Neural cell (in vitro differentiated cells): ENCODE measurements at regions not wholly inside any gene's neighbourhood (a gene's known extent, or its start where the extent isn't known, plus 50 kb on each side); places are given as distances from the start of the nearest gene placed in this dataset.

Experiments
- H2AFZ ChIP-seq: fragments of 200-600, 300-800 bp; sonication (generic), shearing (Covaris generic); 2 replicates; pipeline ENCODE4 v1.6.0; 2014; ENCODE audit warnings: low read depth, mild to moderate bottlenecking, antibody characterized with exemption, low read length, moderate library complexity
- H3F3A ChIP-seq: fragments of 200-600 bp; shearing (Covaris generic); 2 replicates; pipeline ENCODE4 v1.6.1; 2016; ENCODE audit warnings: mild to moderate bottlenecking, moderate library complexity, mixed read lengths, antibody characterized with exemption, low read length; ENCODE audit not compliant: insufficient read depth, poor library complexity, severe bottlenecking
- H3K27ac ChIP-seq: fragments of 200-600, 300-800 bp; sonication (generic), shearing (Covaris generic); 2 replicates; pipeline ENCODE4 v1.5.1; 2014; ENCODE audit warnings: mild to moderate bottlenecking, low read length, moderate library complexity
- H3K27me3 ChIP-seq: fragments of 300-800, 200-600 bp; sonication (generic), shearing (Covaris generic); 2 replicates; pipeline ENCODE4 v1.6.0; 2014; ENCODE audit warnings: mild to moderate bottlenecking, low read depth, low read length, moderate library complexity; ENCODE audit not compliant: insufficient read depth
- H3K36me3 ChIP-seq: fragments of 300-800, 200-600 bp; sonication (generic), shearing (Covaris generic); 2 replicates; pipeline ENCODE4 v1.5.1; 2014; ENCODE audit warnings: mild to moderate bottlenecking, antibody characterized with exemption, low read length, moderate library complexity; ENCODE audit not compliant: insufficient read depth
- H3K4me2 ChIP-seq: fragments of 300-800, 200-600 bp; sonication (generic), shearing (Covaris generic); 2 replicates; pipeline ENCODE4 v1.6.0; 2014; ENCODE audit warnings: mild to moderate bottlenecking, low read length
- H3K4me3 ChIP-seq: fragments of 300-800, 200-600 bp; sonication (generic), shearing (Covaris generic); 2 replicates; pipeline ENCODE4 v1.5.1; 2014; ENCODE audit warnings: mild to moderate bottlenecking, low read length, moderate library complexity
- H3K79me2 ChIP-seq: fragments of 200-600 bp; shearing (Covaris generic); replicated peaks from 2 replicates; pipeline ENCODE4 v1.6.0; 2014; ENCODE audit warnings: mild to moderate bottlenecking, low read length, moderate library complexity; ENCODE audit not compliant: insufficient read depth
- H3K9ac ChIP-seq: fragments of 300-800, 200-600 bp; sonication (generic), shearing (Covaris generic); 2 replicates; pipeline ENCODE4 v1.6.1; 2016; ENCODE audit warnings: mild to moderate bottlenecking, low read length, mixed read lengths
- H3K9me2 ChIP-seq: fragments of 200-600 bp; shearing (Covaris generic); 2 replicates; pipeline ENCODE4 v1.6.1; 2016; ENCODE audit warnings: mild to moderate bottlenecking, low read length, mixed read lengths; ENCODE audit not compliant: insufficient read depth
- H3K9me3 ChIP-seq: fragments of 200-600, 300-800 bp; sonication (generic), shearing (Covaris generic); 2 replicates; pipeline ENCODE4 v1.6.1; 2016; ENCODE audit warnings: mild to moderate bottlenecking, mixed run types, low read length, moderate library complexity, mixed read lengths
- H4K20me1 ChIP-seq: fragments of 200-600 bp; shearing (Covaris generic); 2 replicates; pipeline ENCODE4 v1.6.1; 2016; ENCODE audit warnings: mild to moderate bottlenecking, mixed run types; ENCODE audit not compliant: insufficient read depth
- EP300 ChIP-seq: fragments of 450-650 bp; conservative IDR thresholded peaks from 2 replicates; pipeline ENCODE4 v1.6.1; 2014; ENCODE audit warnings: antibody characterized with exemption, mild to moderate bottlenecking, moderate library complexity; ENCODE audit not compliant: poor library complexity, severe bottlenecking
- EZH2 ChIP-seq: fragments of 200-600, 300-800 bp; shearing (Covaris generic), sonication (generic); IDR thresholded peaks from 2 replicates; pipeline ENCODE4 v1.6.1; 2014; ENCODE audit warnings: antibody characterized with exemption, low read length, borderline replicate concordance, mild to moderate bottlenecking; ENCODE audit not compliant: insufficient read depth, poor library complexity, severe bottlenecking
- MXI1 ChIP-seq: fragments of 450-650 bp; conservative IDR thresholded peaks from 2 replicates; pipeline ENCODE4 v1.6.1; 2014; ENCODE audit warnings: antibody characterized with exemption, mild to moderate bottlenecking; ENCODE audit not compliant: poor library complexity, severe bottlenecking
- POLR2AphosphoS5 ChIP-seq: IDR thresholded peaks from 2 replicates; pipeline ENCODE4 v1.6.1; 2012
- RAD21 ChIP-seq: fragments of 450-650 bp; conservative IDR thresholded peaks from 2 replicates; pipeline ENCODE4 v1.6.1; 2014; ENCODE audit warnings: antibody characterized with exemption, mild to moderate bottlenecking, moderate library complexity
- REST ChIP-seq: IDR thresholded peaks from 2 replicates; pipeline ENCODE4 v1.6.1; 2012; ENCODE audit warnings: borderline replicate concordance
- SMC3 ChIP-seq: fragments of 450-650 bp; conservative IDR thresholded peaks from 2 replicates; pipeline ENCODE4 v1.6.1; 2014; ENCODE audit warnings: antibody characterized with exemption, mild to moderate bottlenecking, moderate library complexity; ENCODE audit not compliant: poor library complexity
- TAF1 ChIP-seq: IDR thresholded peaks from 2 replicates; pipeline ENCODE4 v1.6.1; 2012; ENCODE audit warnings: low read depth

GRCh38 chr1:90443354-90443753 is 273.7 kb downstream of the BARHL2 start:
- Histone ChIP-seq H3K9me3 (no peaks in the 10 kb centered on the region), H3K27me3 (no peaks in the 10 kb centered on the region), H2AFZ (no peak overlapping the region), H3K79me2 (no peaks in the 10 kb centered on the region), H3K27ac (no peak overlapping the region), H3K4me2 (no peak overlapping the region), H3F3A (no peaks in the 10 kb centered on the region), H3K4me3 (no peak overlapping the region), H4K20me1 (no peaks in the 10 kb centered on the region), H3K36me3 (no peaks in the 10 kb centered on the region), H3K9ac (no peak overlapping the region), H3K9me2 (no peaks in the 10 kb centered on the region)
- no peak for TF ChIP-seq SMC3
- no peak for TF ChIP-seq EP300
- TF ChIP-seq REST: no peak
- no peak for TF ChIP-seq MXI1
- TF ChIP-seq TAF1: no peak
- TF ChIP-seq RAD21: no peak
- no peak for TF ChIP-seq EZH2

GRCh38 chr1:90435351-90435750 is 281.8 kb downstream of the BARHL2 start:
- Histone ChIP-seq H3K79me2 (no peaks in the 10 kb centered on the region), H3K9ac (no peak overlapping the region), H3K9me2 (no peaks in the 10 kb centered on the region), H4K20me1 (no peaks in the 10 kb centered on the region), H3K27me3 (no peaks in the 10 kb centered on the region), H3F3A (no peaks in the 10 kb centered on the region), H3K27ac (no peak overlapping the region), H3K4me3 (no peak overlapping the region), H3K36me3 (no peaks in the 10 kb centered on the region), H3K9me3 (no peaks in the 10 kb centered on the region), H3K4me2 (no peak overlapping the region), H2AFZ (no peak overlapping the region)
- TF ChIP-seq MXI1 (no peak), POLR2AphosphoS5 (no peak)

- H3K27me3 ChIP-seq: no peaks in the 10 kb centered on the region
- no peaks in the 10 kb centered on the region for H4K20me1 ChIP-seq
- no peak overlapping the region for H3K4me2 ChIP-seq
- no peaks in the 10 kb centered on the region for H3K79me2 ChIP-seq
- no peaks in the 10 kb centered on the region for H3K9me2 ChIP-seq
- H3K4me3 ChIP-seq: no peak overlapping the region
- H3F3A ChIP-seq: no peaks in the 10 kb centered on the region
- H2AFZ ChIP-seq: no peak overlapping the region
- H3K27ac ChIP-seq: no peak overlapping the region
- H3K36me3 ChIP-seq: no peaks in the 10 kb centered on the region
- no peak overlapping the region for H3K9ac ChIP-seq
- no peak for TF ChIP-seq REST
- H3K9me3 ChIP-seq: no peaks in the 10 kb centered on the region
Measured at GRCh38 chr1:90434460-90434859, 282.6 kb downstream of the BARHL2 start.
